OCI-LY7 (cell line): ENCODE measurements at regions not wholly inside any gene's neighbourhood (a gene's known extent, or its start where the extent isn't known, plus 50 kb on each side); places are given as distances from the start of the nearest gene placed in this dataset.

Source experiments
- BruUV-seq: library from RNA; stranded (reverse); fragments of 400-500 nt; replicated peaks from 2 replicates; lab custom pipeline; 2021; lab: Mats Ljungman, UMichigan
- CTCF ChIA-PET: fragments of 300-600 bp; sonication (Branson Sonifier 250); formaldehyde crosslinking; loops from one replicate; lab custom pipeline; 2022; ENCODE audit warnings: antibody characterized with exemption; ENCODE audit not compliant: unreplicated experiment; lab: Charles Lee
- POLR2A ChIA-PET: fragments of 300-600 bp; sonication (Branson Sonifier 250); formaldehyde crosslinking; loops from one replicate; lab custom pipeline; 2022; ENCODE audit warnings: antibody characterized with exemption; lab: Charles Lee
- DNase-seq: peaks from one replicate; pipeline ENCODE4 v3.0.0-alpha.2; 2015; ENCODE audit warnings: low spot score
- H2AFZ ChIP-seq: fragments of 200-600 bp; sonication (generic), shearing (Covaris generic); 2 replicates; pipeline ENCODE4 v1.6.1; 2014; ENCODE audit warnings: mild to moderate bottlenecking, antibody characterized with exemption, low read length, moderate library complexity
- H3K27ac ChIP-seq: fragments of 200-600 bp; sonication (generic); 2 replicates; pipeline ENCODE4 v1.5.1; 2014; ENCODE audit warnings: mixed run types, low read depth, mild to moderate bottlenecking, moderate library complexity, low read length, inconsistent platforms; ENCODE audit not compliant: poor library complexity, severe bottlenecking
- H3K36me3 ChIP-seq: fragments of 200-600 bp; sonication (generic); 2 replicates; pipeline ENCODE4 v1.6.1; 2014; ENCODE audit warnings: mild to moderate bottlenecking, antibody characterized with exemption, low read length, moderate library complexity, mixed read lengths; ENCODE audit not compliant: insufficient read depth
- H3K4me1 ChIP-seq: fragments of 200-600 bp; sonication (generic); 2 replicates; pipeline ENCODE4 v1.5.1; 2014; ENCODE audit warnings: mild to moderate bottlenecking, low read length; ENCODE audit not compliant: insufficient read depth, poor library complexity, severe bottlenecking
- H3K4me2 ChIP-seq: fragments of 200-600 bp; sonication (generic); 2 replicates; pipeline ENCODE4 v1.6.1; 2014; ENCODE audit warnings: mild to moderate bottlenecking, low read length
- H3K4me3 ChIP-seq: fragments of 200-600 bp; sonication (generic); 2 replicates; pipeline ENCODE4 v1.5.1; 2014; ENCODE audit warnings: mild to moderate bottlenecking, low read depth, low read length; ENCODE audit not compliant: poor library complexity, severe bottlenecking
- H3K79me2 ChIP-seq: fragments of 200-600 bp; sonication (generic); 2 replicates; pipeline ENCODE4 v1.6.1; 2016; ENCODE audit warnings: low read depth, mild to moderate bottlenecking, low read length, moderate library complexity, mixed read lengths; ENCODE audit not compliant: insufficient read depth
- H3K9me2 ChIP-seq: fragments of 200-600 bp; sonication (generic); 2 replicates; pipeline ENCODE4 v1.6.1; 2016; ENCODE audit warnings: mild to moderate bottlenecking, low read length, mixed read lengths; ENCODE audit not compliant: insufficient read depth
- H3K9me3 ChIP-seq: fragments of 200-600 bp; sonication (generic); 2 replicates; pipeline ENCODE4 v1.6.1; 2014; ENCODE audit warnings: mild to moderate bottlenecking, mixed run types, low read length, mixed read lengths
- H4K20me1 ChIP-seq: fragments of 200-600 bp; sonication (generic); 2 replicates; pipeline ENCODE4 v1.6.1; 2014; ENCODE audit warnings: mild to moderate bottlenecking, antibody characterized with exemption, low read length, moderate library complexity, mixed read lengths; ENCODE audit not compliant: insufficient read depth
- CTCF ChIP-seq: fragments of 200-600 bp; sonication (generic); conservative IDR thresholded peaks from 2 replicates; pipeline ENCODE4 v1.5.1; 2014; ENCODE audit warnings: mild to moderate bottlenecking, antibody characterized with exemption, low read length, moderate library complexity, mixed read lengths
- EZH2phosphoT487 ChIP-seq: fragments of 200-600 bp; sonication (generic); IDR thresholded peaks from 2 replicates; pipeline ENCODE4 v1.6.1; 2018; ENCODE audit warnings: low read depth, borderline replicate concordance, mild to moderate bottlenecking, mixed run types, antibody characterized with exemption, low read length, moderate library complexity, mixed read lengths
- intact Hi-C: fragments of 100-400 bp; cut with micrococcal nuclease; formaldehyde crosslinking; loops from one replicate; pipeline ENCODE4 v1.10.0; 2022; ENCODE audit not compliant: unreplicated experiment

- H3K9me3 ChIP-seq: no peaks in the 10 kb centered on the region
- no peak overlapping the region for H2AFZ ChIP-seq
- DNase-seq: no peak
- ChIA-PET CTCF (no interaction called here), POLR2A (no interaction called here)
- H3K9me2 ChIP-seq: no peaks in the 10 kb centered on the region
- intact Hi-C loops: no loop called here
- no peaks in the 10 kb centered on the region for H3K79me2 ChIP-seq
- no TSS peak for BruUV-seq
- no peaks in the 10 kb centered on the region for H4K20me1 ChIP-seq
- no peaks in the 10 kb centered on the region for H3K4me1 ChIP-seq
- no peaks in the 10 kb centered on the region for H3K36me3 ChIP-seq
- no peak overlapping the region for H3K27ac ChIP-seq
- H3K4me2 ChIP-seq: no peak overlapping the region
- no peak for TF ChIP-seq EZH2phosphoT487
- no peak for TF ChIP-seq CTCF
- H3K4me3 ChIP-seq: no peak overlapping the region
Observed at GRCh38 chr2:45074713-45075112, 65.5 kb upstream of the SIX2 start.

- Histone ChIP-seq H3K4me3 (no peak overlapping the region), H3K27ac (no peak overlapping the region), H3K9me3 (no peaks in the 10 kb centered on the region), H3K4me2 (no peak overlapping the region), H3K9me2 (no peaks in the 10 kb centered on the region), H2AFZ (no peak overlapping the region), H3K4me1 (no peaks in the 10 kb centered on the region), H3K79me2 (no peaks in the 10 kb centered on the region), H3K36me3 (no peaks in the 10 kb centered on the region), H4K20me1 (no peaks in the 10 kb centered on the region)
- intact Hi-C loops: no loop called here
- no TSS peak for BruUV-seq
- TF ChIP-seq CTCF: no peak
- ChIA-PET CTCF (no interaction called here), POLR2A (interaction anchor here (0.8 kb wide), 1 partner anchor 43 kb away, joined by 3 read pairs; no protein-coding TSS in a partner anchor)
- no peak for DNase-seq
Observed at GRCh38 chr2:45072862-45073237, 63.6 kb upstream of the SIX2 start.

GRCh38 chr2:45072064-45072861 lies 63.0 kb upstream of the SIX2 start:
- no peak overlapping the region for H3K4me3 ChIP-seq
- H2AFZ ChIP-seq: peak overlapping the region; percentile 4
- BruUV-seq: no TSS peak
- no peak for TF ChIP-seq EZH2phosphoT487
- no peaks in the 10 kb centered on the region for H3K36me3 ChIP-seq
- no peaks in the 10 kb centered on the region for H3K9me3 ChIP-seq
- H3K9me2 ChIP-seq: no peaks in the 10 kb centered on the region
- POLR2A ChIA-PET: interaction anchor here (0.8 kb wide), 1 partner anchor 43 kb away, joined by 3 read pairs; no protein-coding TSS in a partner anchor
- no peak overlapping the region for H3K4me2 ChIP-seq
- H3K27ac ChIP-seq: no peak overlapping the region
- DNase-seq: no peak
- no peaks in the 10 kb centered on the region for H3K79me2 ChIP-seq
- CTCF ChIA-PET: no interaction called here
- no peaks in the 10 kb centered on the region for H4K20me1 ChIP-seq
- no peaks in the 10 kb centered on the region for H3K4me1 ChIP-seq
- intact Hi-C loops: no loop called here
